Suppressor macrophage treated with lipopolysaccharide for 1 hour (primary cell): ENCODE measurements at regions not wholly inside any gene's neighbourhood (a gene's known extent, or its start where the extent isn't known, plus 50 kb on each side); places are given as distances from the start of the nearest gene placed in this dataset.

Experiments
- DNase-seq, 3 donors: peaks; one replicate each; pipeline ENCODE4 v3.0.0-alpha.2; 2020 to 2022

GRCh38 chr12:113766131-113766878 lies 199.8 kb downstream of the RBM19 start:
- no peak for DNase-seq

DNA sequence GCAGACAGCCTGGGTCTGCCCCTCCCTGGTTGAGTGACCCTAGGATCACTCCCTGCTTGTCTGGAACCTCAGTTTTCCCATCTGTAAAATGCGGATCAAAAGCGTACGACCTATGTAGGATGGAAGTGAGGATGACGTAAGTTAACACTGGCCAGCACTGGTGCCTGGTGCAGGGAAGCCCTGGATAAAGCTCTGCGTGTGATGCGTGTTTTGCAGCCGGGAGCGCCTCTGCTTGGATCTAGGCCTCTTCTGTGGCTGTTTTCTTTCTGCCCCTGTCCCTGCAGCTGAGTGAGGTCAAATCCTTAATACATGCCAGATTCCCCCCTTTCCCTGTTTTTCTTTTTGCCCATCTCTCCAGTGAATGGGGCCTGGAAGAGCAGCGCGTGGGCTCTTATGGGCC lies 201.5 kb downstream of the RBM19 start:
- DNase-seq = no peak

- DNase-seq = no peak
These were observed 203.0 kb downstream of the RBM19 start for GRCh38 chr12:113762882-113763816.

- no peak for DNase-seq
These were observed 203.8 kb downstream of the RBM19 start for GRCh38 chr12:113762155-113762881.

DNA sequence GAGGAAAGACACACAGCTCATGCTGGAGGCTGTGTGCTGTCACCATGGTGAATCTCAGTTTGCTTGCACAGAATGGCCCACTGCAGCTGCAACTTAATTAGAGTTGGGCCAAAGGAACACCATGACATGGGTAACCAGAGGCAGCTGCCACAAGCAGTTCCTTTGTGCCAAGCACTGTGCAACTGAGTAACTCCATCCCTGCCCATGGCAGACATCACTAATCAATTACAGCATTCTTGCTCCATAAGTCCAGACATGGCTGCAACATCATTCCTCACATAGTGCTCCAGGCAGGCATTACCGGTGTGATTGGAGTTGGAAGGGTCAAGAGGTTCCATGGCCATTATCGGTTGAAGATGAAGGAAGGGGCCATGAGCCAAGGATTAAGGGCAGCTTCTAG lies 207.0 kb downstream of the RBM19 start:
- no peak for DNase-seq

- no peak for DNase-seq
These were observed 207.8 kb downstream of the RBM19 start for GRCh38 chr12:113758165-113758924.

- DNase-seq = no peak
These were observed 208.7 kb downstream of the RBM19 start for GRCh38 chr12:113757221-113758002.

GRCh38 chr12:113756609-113757008 lies 209.5 kb downstream of the RBM19 start:
- no peak for DNase-seq

DNA sequence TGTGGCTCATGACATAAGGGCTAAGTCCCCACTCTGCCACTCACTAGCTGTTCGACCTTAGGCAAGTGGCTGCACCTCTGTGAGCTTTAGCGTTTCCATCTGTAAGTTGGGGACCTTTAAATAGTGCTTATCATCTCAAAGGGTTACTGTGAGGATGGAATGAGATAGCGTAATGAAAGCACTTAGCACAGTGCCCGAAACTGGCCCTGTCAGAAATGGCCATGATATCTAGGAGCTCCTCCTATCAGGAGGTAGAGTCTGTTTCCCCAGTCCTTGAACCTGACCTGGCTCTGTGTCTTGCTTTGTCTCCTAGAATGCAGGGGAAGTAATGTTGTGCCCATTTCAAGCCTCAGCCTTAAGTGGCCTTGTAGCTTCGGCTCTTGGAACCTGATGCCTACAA lies 211.0 kb downstream of the RBM19 start:
- no peak for DNase-seq

- no peak for DNase-seq
These were observed 214.6 kb downstream of the RBM19 start for GRCh38 chr12:113751513-113751912.

- DNase-seq = no peak
These were observed 216.7 kb downstream of the RBM19 start for GRCh38 chr12:113749433-113749815.

- DNase-seq = no peak
These were observed 217.3 kb downstream of the RBM19 start for GRCh38 chr12:113748707-113749432.

GRCh38 chr12:113747017-113747416 lies 219.1 kb downstream of the RBM19 start:
- no peak for DNase-seq

DNA sequence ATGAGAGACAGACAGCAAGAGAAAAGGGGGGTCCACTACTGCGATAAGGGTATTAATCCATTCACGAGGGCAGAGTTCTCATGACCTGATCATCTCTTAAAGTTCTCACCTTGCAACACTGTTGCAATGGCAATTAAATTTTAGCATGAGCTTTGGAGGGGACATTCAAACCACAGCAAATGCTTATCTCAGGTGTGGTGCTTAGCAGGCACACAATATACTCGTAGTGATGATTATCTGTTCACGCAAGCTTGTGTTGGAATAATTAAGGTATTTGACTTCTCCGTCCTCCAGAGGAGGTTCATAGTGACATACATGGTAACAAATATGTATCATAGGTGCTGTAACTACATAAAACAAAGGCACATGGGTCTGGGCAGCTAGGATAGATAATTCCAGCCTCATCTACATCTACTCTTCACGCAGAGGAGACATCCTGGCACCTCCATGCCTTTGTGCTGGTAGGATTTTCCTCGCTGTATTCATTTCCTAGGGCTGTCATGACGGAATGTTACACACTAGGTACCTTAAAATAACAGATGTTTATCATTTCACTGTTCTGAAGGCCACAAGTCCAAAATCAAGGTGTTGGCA lies 221.2 kb downstream of the RBM19 start:
- DNase-seq = no peak

GRCh38 chr12:113742801-113743200 lies 223.3 kb downstream of the RBM19 start:
- no peak for DNase-seq

- DNase-seq = no peak
These were observed 225.4 kb downstream of the RBM19 start for GRCh38 chr12:113740699-113741098.

GRCh38 chr12:113735131-113735530 lies 231.0 kb downstream of the RBM19 start:
- DNase-seq = no peak

GRCh38 chr12:113734503-113734902 lies 231.6 kb downstream of the RBM19 start:
- DNase-seq = no peak

GRCh38 chr12:113732916-113733315 lies 233.2 kb downstream of the RBM19 start:
- no peak for DNase-seq

GRCh38 chr12:113727651-113728061 lies 238.5 kb downstream of the RBM19 start:
- DNase-seq = no peak
